Ectodermal cell (in vitro differentiated cells): ENCODE measurements at regions not wholly inside any gene's neighbourhood (a gene's known extent, or its start where the extent isn't known, plus 50 kb on each side); places are given as distances from the start of the nearest gene placed in this dataset.

Experiments used
- H3K27ac ChIP-seq: 2 replicates; pipeline ENCODE4 v1.7.0; 2013; ENCODE audit warnings: mild to moderate bottlenecking, low read depth, low read length; ENCODE audit not compliant: insufficient read depth, poor library complexity, severe bottlenecking
- H3K27me3 ChIP-seq: 2 replicates; pipeline ENCODE4 v1.7.0; 2013; ENCODE audit warnings: mild to moderate bottlenecking, low read length; ENCODE audit not compliant: insufficient read depth, control insufficient read depth, poor library complexity, severe bottlenecking
- H3K36me3 ChIP-seq: one replicate; pipeline ENCODE4 v1.7.0; 2013; ENCODE audit warnings: low read length; ENCODE audit not compliant: control insufficient read depth, insufficient read depth
- H3K4me1 ChIP-seq: one replicate; pipeline ENCODE4 v1.7.0; 2013; ENCODE audit warnings: low read length; ENCODE audit not compliant: control insufficient read depth, insufficient read depth
- H3K4me3 ChIP-seq: 2 replicates; pipeline ENCODE4 v1.7.0; 2013; ENCODE audit warnings: low read depth, low read length, control low read depth; ENCODE audit not compliant: insufficient read depth
- H3K9me3 ChIP-seq: 2 replicates; pipeline ENCODE4 v1.7.0; 2013; ENCODE audit warnings: mild to moderate bottlenecking, low read length, moderate library complexity; ENCODE audit not compliant: control insufficient read depth
- WGBS, 2 experiments: methylation state at CpG; one replicate each; pipeline ENCODE4 v1.1.7; 2013; ENCODE audit warnings: missing lambda C conversion rate in 2 of 2; 5-methylcytosine and 5-hydroxymethylcytosine counted together

- Histone ChIP-seq H3K4me3 (no peak overlapping the region), H3K27ac (no peak overlapping the region), H3K27me3 (no peaks in the 10 kb centered on the region), H3K4me1 (no peaks in the 10 kb centered on the region), H3K36me3 (no peaks in the 10 kb centered on the region), H3K9me3 (no peaks in the 10 kb centered on the region)
- WGBS, 2 experiments: 95 to 97% methylated on average over 3 to 6 of the region's 6 CpGs
Measured at GRCh38 chr21:20308586-20309315, 689.5 kb upstream of the NCAM2 start.

- H3K27ac ChIP-seq: no peak overlapping the region
- no peak overlapping the region for H3K4me3 ChIP-seq
- no peaks in the 10 kb centered on the region for H3K9me3 ChIP-seq
- WGBS, 2 experiments: 100% methylated on average over 1 of the region's 1 CpG; no CpG with 5 or more reads in 1 of the 2 experiments
- no peaks in the 10 kb centered on the region for H3K36me3 ChIP-seq
- no peaks in the 10 kb centered on the region for H3K4me1 ChIP-seq
- no peaks in the 10 kb centered on the region for H3K27me3 ChIP-seq
Measured at GRCh38 chr21:20311234-20311787, 686.9 kb upstream of the NCAM2 start.

- Histone ChIP-seq H3K27ac (no peak overlapping the region), H3K4me1 (no peaks in the 10 kb centered on the region), H3K36me3 (no peaks in the 10 kb centered on the region), H3K4me3 (no peak overlapping the region), H3K27me3 (no peaks in the 10 kb centered on the region), H3K9me3 (no peaks in the 10 kb centered on the region)
- 67% methylated on average over 1 of the region's 3 CpGs; no CpG with 5 or more reads in 1 of the 2 experiments for WGBS, 2 experiments
Measured at GRCh38 chr21:20313013-20313412, 685.2 kb upstream of the NCAM2 start.

GRCh38 chr21:20315042-20315441 lies 683.2 kb upstream of the NCAM2 start:
- WGBS, 2 experiments: 83% methylated on average over 1 of the region's 1 CpG; no CpG with 5 or more reads in 1 of the 2 experiments
- Histone ChIP-seq H3K4me1 (no peaks in the 10 kb centered on the region), H3K36me3 (no peaks in the 10 kb centered on the region), H3K9me3 (no peaks in the 10 kb centered on the region), H3K27ac (no peak overlapping the region), H3K4me3 (no peak overlapping the region), H3K27me3 (no peaks in the 10 kb centered on the region)

- H3K36me3 ChIP-seq: no peaks in the 10 kb centered on the region
- H3K27ac ChIP-seq: no peak overlapping the region
- H3K4me3 ChIP-seq: no peak overlapping the region
- H3K4me1 ChIP-seq: no peaks in the 10 kb centered on the region
- no peaks in the 10 kb centered on the region for H3K9me3 ChIP-seq
- 94% methylated on average over 4 to 5 of the region's 6 CpGs for WGBS, 2 experiments
- H3K27me3 ChIP-seq: no peaks in the 10 kb centered on the region
Measured at GRCh38 chr21:20329636-20330035, 668.6 kb upstream of the NCAM2 start.

GRCh38 chr21:20330652-20331051 lies 667.6 kb upstream of the NCAM2 start:
- Histone ChIP-seq H3K9me3 (no peaks in the 10 kb centered on the region), H3K36me3 (no peaks in the 10 kb centered on the region), H3K27me3 (no peaks in the 10 kb centered on the region), H3K4me1 (no peaks in the 10 kb centered on the region), H3K4me3 (no peak overlapping the region), H3K27ac (no peak overlapping the region)
- WGBS, 2 experiments: 87 to 97% methylated on average over 2 of the region's 3 CpGs

GRCh38 chr21:20334585-20334984 lies 663.6 kb upstream of the NCAM2 start:
- H3K27me3 ChIP-seq: no peaks in the 10 kb centered on the region
- no peaks in the 10 kb centered on the region for H3K4me1 ChIP-seq
- no peaks in the 10 kb centered on the region for H3K9me3 ChIP-seq
- no peak overlapping the region for H3K27ac ChIP-seq
- 100% methylated on average over 1 of the region's 2 CpGs; no CpG with 5 or more reads in 1 of the 2 experiments for WGBS, 2 experiments
- no peaks in the 10 kb centered on the region for H3K36me3 ChIP-seq
- no peak overlapping the region for H3K4me3 ChIP-seq

- Histone ChIP-seq H3K9me3 (no peaks in the 10 kb centered on the region), H3K36me3 (no peaks in the 10 kb centered on the region), H3K4me1 (no peaks in the 10 kb centered on the region), H3K27me3 (no peaks in the 10 kb centered on the region), H3K27ac (no peak overlapping the region), H3K4me3 (no peak overlapping the region)
- 76 to 86% methylated on average over 3 to 4 of the region's 4 CpGs for WGBS, 2 experiments
Measured at GRCh38 chr21:20341431-20341830, 656.8 kb upstream of the NCAM2 start.

- Histone ChIP-seq H3K9me3 (no peaks in the 10 kb centered on the region), H3K27me3 (no peaks in the 10 kb centered on the region), H3K27ac (no peak overlapping the region), H3K36me3 (no peaks in the 10 kb centered on the region), H3K4me3 (no peak overlapping the region), H3K4me1 (no peaks in the 10 kb centered on the region)
- WGBS, 2 experiments: 83 to 94% methylated on average over 4 to 5 of the region's 5 CpGs
Measured at GRCh38 chr21:20343186-20343585, 655.0 kb upstream of the NCAM2 start.

- no peaks in the 10 kb centered on the region for H3K4me1 ChIP-seq
- no peak overlapping the region for H3K27ac ChIP-seq
- 68 to 84% methylated on average over 2 of the region's 4 CpGs for WGBS, 2 experiments
- no peaks in the 10 kb centered on the region for H3K27me3 ChIP-seq
- H3K9me3 ChIP-seq: no peaks in the 10 kb centered on the region
- no peak overlapping the region for H3K4me3 ChIP-seq
- H3K36me3 ChIP-seq: no peaks in the 10 kb centered on the region
Measured at GRCh38 chr21:20351138-20351537, 647.1 kb upstream of the NCAM2 start.
